ENCODE measurements at regions not wholly inside any gene's neighbourhood (a gene's known extent, or its start where the extent isn't known, plus 50 kb on each side); places are given as distances from the start of the nearest gene placed in this dataset.
"Not testable (repeated sequence)": the region's sequence is repeated elsewhere in the genome, so short reads cannot be mapped to it uniquely, and the experiment has no call there.

DNA sequence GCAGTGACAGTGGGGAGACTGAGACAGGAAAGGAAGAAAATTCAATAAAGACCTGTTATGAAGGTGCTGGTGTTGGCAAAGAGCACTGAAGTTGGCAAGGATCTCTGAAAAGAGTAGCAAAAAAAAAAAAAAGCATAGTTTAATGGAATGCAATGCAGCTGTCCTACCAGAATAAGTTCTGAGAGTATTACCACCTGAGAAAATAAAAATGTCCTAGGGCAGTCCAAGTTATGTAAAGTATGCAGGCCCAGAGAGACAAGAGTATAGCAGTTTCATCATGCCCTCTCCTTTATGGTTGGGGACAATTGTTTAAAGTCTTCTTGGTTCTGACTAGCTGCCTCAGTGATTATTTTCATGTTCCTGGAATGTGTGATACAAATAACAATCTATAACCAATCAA is 1092.8 kb downstream of the SORCS3 start:
- H3K27ac ChIP-seq (ENCODE audit: low read depth, low read length), result no peak overlapping the region
- no peaks in the 10 kb centered on the region for H3K9me3 ChIP-seq (ENCODE audit: low read depth, low read length)
- no peak overlapping the region for H2AFZ ChIP-seq (ENCODE audit: low read length)
- H3K4me1 ChIP-seq (ENCODE audit: insufficient read depth, low read length), result no peaks in the 10 kb centered on the region
- no peaks in the 10 kb centered on the region for H4K20me1 ChIP-seq (ENCODE audit: insufficient read depth, low read length)
- no peaks in the 10 kb centered on the region for H3K36me3 ChIP-seq (ENCODE audit: insufficient read depth, low read length)
- no peak overlapping the region for H3K4me2 ChIP-seq (ENCODE audit: insufficient read depth, low read length)
- no peaks in the 10 kb centered on the region for H3K79me2 ChIP-seq (ENCODE audit: insufficient read depth, low read length)
- TF ChIP-seq, protein P1, sequence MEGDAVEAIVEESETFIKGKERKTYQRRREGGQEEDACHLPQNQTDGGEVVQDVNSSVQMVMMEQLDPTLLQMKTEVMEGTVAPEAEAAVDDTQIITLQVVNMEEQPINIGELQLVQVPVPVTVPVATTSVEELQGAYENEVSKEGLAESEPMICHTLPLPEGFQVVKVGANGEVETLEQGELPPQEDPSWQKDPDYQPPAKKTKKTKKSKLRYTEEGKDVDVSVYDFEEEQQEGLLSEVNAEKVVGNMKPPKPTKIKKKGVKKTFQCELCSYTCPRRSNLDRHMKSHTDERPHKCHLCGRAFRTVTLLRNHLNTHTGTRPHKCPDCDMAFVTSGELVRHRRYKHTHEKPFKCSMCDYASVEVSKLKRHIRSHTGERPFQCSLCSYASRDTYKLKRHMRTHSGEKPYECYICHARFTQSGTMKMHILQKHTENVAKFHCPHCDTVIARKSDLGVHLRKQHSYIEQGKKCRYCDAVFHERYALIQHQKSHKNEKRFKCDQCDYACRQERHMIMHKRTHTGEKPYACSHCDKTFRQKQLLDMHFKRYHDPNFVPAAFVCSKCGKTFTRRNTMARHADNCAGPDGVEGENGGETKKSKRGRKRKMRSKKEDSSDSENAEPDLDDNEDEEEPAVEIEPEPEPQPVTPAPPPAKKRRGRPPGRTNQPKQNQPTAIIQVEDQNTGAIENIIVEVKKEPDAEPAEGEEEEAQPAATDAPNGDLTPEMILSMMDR (IDR thresholded peaks at IDR 0.05; ENCODE audit: extremely low read depth, low read depth, low read length), result no peak
- no peak overlapping the region for H3K4me3 ChIP-seq (ENCODE audit: insufficient read depth, low read length)
- no peaks in the 10 kb centered on the region for H3K27me3 ChIP-seq (ENCODE audit: insufficient read depth, low read length)
- no peak for DNase-seq (ENCODE audit: insufficient read length, low spot score, missing footprints)

DNA sequence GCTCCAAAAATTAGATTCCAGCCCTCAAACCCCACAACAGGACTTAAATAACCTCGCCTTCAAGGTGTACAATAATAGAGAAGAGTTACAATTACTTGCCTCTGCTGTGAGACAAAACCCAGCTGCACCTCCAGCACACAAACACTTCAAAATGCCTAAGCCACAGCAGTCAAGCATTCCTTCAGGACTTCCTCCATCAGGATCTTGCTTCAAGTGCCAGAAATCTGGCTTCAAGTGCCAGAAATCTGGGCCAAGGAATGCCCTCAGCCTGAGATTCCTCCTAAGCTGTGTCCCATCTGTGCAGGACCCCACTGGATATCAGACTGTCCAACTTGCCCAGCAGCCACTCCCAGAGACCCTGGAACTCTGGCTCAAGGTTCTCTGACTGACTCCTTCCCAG is 1088.3 kb downstream of the SORCS3 start:
- H3K4me1 ChIP-seq (ENCODE audit: insufficient read depth, low read length), result no peaks in the 10 kb centered on the region
- peaks cover 2% of the 10 kb centered on the region for H3K9me3 ChIP-seq (ENCODE audit: low read depth, low read length)
- H2AFZ ChIP-seq (ENCODE audit: low read length), result no peak overlapping the region
- H4K20me1 ChIP-seq (ENCODE audit: insufficient read depth, low read length), result no peaks in the 10 kb centered on the region
- no peaks in the 10 kb centered on the region for H3K27me3 ChIP-seq (ENCODE audit: insufficient read depth, low read length)
- no peak overlapping the region for H3K4me3 ChIP-seq (ENCODE audit: insufficient read depth, low read length)
- no peaks in the 10 kb centered on the region for H3K79me2 ChIP-seq (ENCODE audit: insufficient read depth, low read length)
- no peak overlapping the region for H3K27ac ChIP-seq (ENCODE audit: low read depth, low read length)
- H3K4me2 ChIP-seq (ENCODE audit: insufficient read depth, low read length), result no peak overlapping the region
- no peak for DNase-seq (ENCODE audit: insufficient read length, low spot score, missing footprints)
- no peaks in the 10 kb centered on the region for H3K36me3 ChIP-seq (ENCODE audit: insufficient read depth, low read length)
- TF ChIP-seq, protein P1 (IDR thresholded peaks at IDR 0.05; ENCODE audit: extremely low read depth, low read depth, low read length), result no peak

DNA sequence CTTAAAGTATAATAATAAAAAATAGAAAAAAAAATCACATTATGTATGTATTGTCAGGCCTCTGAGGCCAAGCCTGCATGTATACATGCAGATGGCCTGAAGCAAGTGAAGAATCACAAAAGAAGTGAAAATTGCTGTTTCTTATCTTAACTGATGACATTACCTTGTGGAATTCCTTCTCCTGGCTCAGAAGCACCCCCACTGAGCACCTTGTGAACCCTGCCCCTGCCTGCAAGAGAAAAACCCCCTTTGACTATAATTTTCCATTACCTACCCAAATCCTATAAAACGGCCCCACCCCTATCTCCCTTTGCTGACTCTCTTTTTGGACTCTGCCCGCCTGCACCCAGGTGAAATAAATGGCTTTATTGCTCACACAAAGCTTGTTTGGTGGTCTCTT is 1086.5 kb downstream of the SORCS3 start:
- not testable (repeated sequence) for H4K20me1 ChIP-seq (ENCODE audit: insufficient read depth, low read length); H3K9me3 ChIP-seq (ENCODE audit: low read depth, low read length); H3K4me2 ChIP-seq (ENCODE audit: insufficient read depth, low read length); H2AFZ ChIP-seq (ENCODE audit: low read length); H3K27me3 ChIP-seq (ENCODE audit: insufficient read depth, low read length); H3K79me2 ChIP-seq (ENCODE audit: insufficient read depth, low read length); H3K36me3 ChIP-seq (ENCODE audit: insufficient read depth, low read length); DNase-seq (ENCODE audit: insufficient read length, low spot score, missing footprints); H3K4me1 ChIP-seq (ENCODE audit: insufficient read depth, low read length); H3K4me3 ChIP-seq (ENCODE audit: insufficient read depth, low read length); H3K27ac ChIP-seq (ENCODE audit: low read depth, low read length)

DNA sequence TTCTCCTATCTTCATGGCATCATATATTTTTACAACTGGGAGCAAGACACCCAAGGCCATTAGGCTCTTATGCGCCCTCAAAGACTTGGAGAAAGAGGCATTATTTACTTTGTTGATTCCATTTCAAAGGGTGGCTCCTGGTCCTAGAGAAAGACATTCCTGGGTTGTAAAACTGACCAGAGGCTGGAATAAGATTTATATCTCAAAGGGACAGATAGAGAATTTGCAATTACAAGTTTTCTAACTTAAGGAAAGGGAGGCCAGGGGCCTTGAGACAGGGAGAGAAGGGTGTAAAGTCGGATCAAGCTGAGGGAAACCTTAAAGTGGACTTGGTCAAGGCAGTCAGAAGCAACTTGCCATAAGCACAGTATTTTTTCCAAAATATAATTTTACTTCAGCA is 1086.0 kb downstream of the SORCS3 start:
- TF ChIP-seq, protein P1 (IDR thresholded peaks at IDR 0.05; ENCODE audit: extremely low read depth, low read depth, low read length), result no peak
- H4K20me1 ChIP-seq (ENCODE audit: insufficient read depth, low read length), result no peaks in the 10 kb centered on the region
- H3K27me3 ChIP-seq (ENCODE audit: insufficient read depth, low read length), result no peaks in the 10 kb centered on the region
- no peak overlapping the region for H2AFZ ChIP-seq (ENCODE audit: low read length)
- no peak overlapping the region for H3K27ac ChIP-seq (ENCODE audit: low read depth, low read length)
- H3K4me1 ChIP-seq (ENCODE audit: insufficient read depth, low read length), result no peaks in the 10 kb centered on the region
- DNase-seq (ENCODE audit: insufficient read length, low spot score, missing footprints), result no peak
- no peak overlapping the region for H3K4me3 ChIP-seq (ENCODE audit: insufficient read depth, low read length)
- no peaks in the 10 kb centered on the region for H3K36me3 ChIP-seq (ENCODE audit: insufficient read depth, low read length)
- H3K9me3 ChIP-seq (ENCODE audit: low read depth, low read length), result peaks cover 2% of the 10 kb centered on the region
- no peaks in the 10 kb centered on the region for H3K79me2 ChIP-seq (ENCODE audit: insufficient read depth, low read length)
- no peak overlapping the region for H3K4me2 ChIP-seq (ENCODE audit: insufficient read depth, low read length)

DNA sequence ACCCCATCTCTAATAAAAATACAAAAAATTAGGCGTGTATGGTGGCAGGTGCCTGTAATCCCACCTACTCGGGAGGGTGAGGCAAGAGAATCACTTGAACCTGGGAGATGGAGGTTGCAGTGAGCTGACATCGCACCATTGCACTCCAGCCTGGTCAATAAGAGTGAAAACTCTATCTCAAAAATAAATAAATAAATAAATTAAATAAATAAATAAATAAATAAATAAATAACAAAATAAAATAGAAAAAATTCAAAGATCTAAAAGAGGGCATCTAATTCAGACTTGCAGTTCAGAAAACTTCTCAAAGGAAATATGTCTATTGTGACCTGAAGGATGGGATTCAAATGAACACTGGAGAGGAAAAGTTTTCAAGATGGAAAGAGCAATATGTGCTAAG is 1085.1 kb downstream of the SORCS3 start:
- H2AFZ ChIP-seq (ENCODE audit: low read length), result no peak overlapping the region
- TF ChIP-seq, protein P1 (IDR thresholded peaks at IDR 0.05; ENCODE audit: extremely low read depth, low read depth, low read length), result no peak

More for the DNA sequence above, 1085.1 kb downstream of the SORCS3 start:
- H3K79me2 ChIP-seq (ENCODE audit: insufficient read depth, low read length), result no peaks in the 10 kb centered on the region
- no peak for DNase-seq (ENCODE audit: insufficient read length, low spot score, missing footprints)
- H4K20me1 ChIP-seq (ENCODE audit: insufficient read depth, low read length), result no peaks in the 10 kb centered on the region
- H3K9me3 ChIP-seq (ENCODE audit: low read depth, low read length), result peaks cover 2% of the 10 kb centered on the region
- H3K36me3 ChIP-seq (ENCODE audit: insufficient read depth, low read length), result no peaks in the 10 kb centered on the region
- no peaks in the 10 kb centered on the region for H3K27me3 ChIP-seq (ENCODE audit: insufficient read depth, low read length)
- no peak overlapping the region for H3K27ac ChIP-seq (ENCODE audit: low read depth, low read length)
- H3K4me1 ChIP-seq (ENCODE audit: insufficient read depth, low read length), result no peaks in the 10 kb centered on the region
- H3K4me3 ChIP-seq (ENCODE audit: insufficient read depth, low read length), result no peak overlapping the region
- H3K4me2 ChIP-seq (ENCODE audit: insufficient read depth, low read length), result no peak overlapping the region
